ENCODE measurements at regions not wholly inside any gene's neighbourhood (a gene's known extent, or its start where the extent isn't known, plus 50 kb on each side); places are given as distances from the start of the nearest gene placed in this dataset.

GRCh38 chr3:102629943-102630342 lies 195.1 kb downstream of the ZPLD1 start:
- ATAC-seq: no peak
- TF ChIP-seq ZNF70 (CRISPR knock-in tag; IDR thresholded peaks at IDR 0.05): no peak
- no peak for TF ChIP-seq SNAI2 (CRISPR knock-in tag; IDR thresholded peaks at IDR 0.05)
- no peak for TF ChIP-seq ZNF565 (CRISPR knock-in tag; conservative IDR thresholded peaks at IDR 0.05; ENCODE audit: low read depth)
- TF ChIP-seq GLIS3 (CRISPR knock-in tag; IDR thresholded peaks at IDR 0.05): no peak
- TF ChIP-seq ZNF8 (CRISPR knock-in tag; IDR thresholded peaks at IDR 0.05): no peak
- TF ChIP-seq ISL1 (CRISPR knock-in tag; IDR thresholded peaks at IDR 0.05): no peak
- no peak for TF ChIP-seq BACH2 (CRISPR knock-in tag; IDR thresholded peaks at IDR 0.05; ENCODE audit: borderline replicate concordance)
- no peak for TF ChIP-seq ARNTL (CRISPR knock-in tag; IDR thresholded peaks at IDR 0.05; ENCODE audit: borderline replicate concordance, low read depth)
- TF ChIP-seq ZC3H10 (CRISPR knock-in tag; IDR thresholded peaks at IDR 0.05): no peak
- no peak for TF ChIP-seq TCF4 (CRISPR knock-in tag; IDR thresholded peaks at IDR 0.05; ENCODE audit: borderline replicate concordance)
- TF ChIP-seq PATZ1 (CRISPR knock-in tag; IDR thresholded peaks at IDR 0.05; ENCODE audit: borderline replicate concordance): no peak
- no peak for TF ChIP-seq POU6F1 (CRISPR knock-in tag; IDR thresholded peaks at IDR 0.05; ENCODE audit: borderline replicate concordance, low read depth)
- TF ChIP-seq OSR1 (CRISPR knock-in tag; IDR thresholded peaks at IDR 0.05): no peak
- no peak for TF ChIP-seq TOX (CRISPR knock-in tag; IDR thresholded peaks at IDR 0.05; ENCODE audit: borderline replicate concordance)
- TF ChIP-seq ESRRG (CRISPR knock-in tag; IDR thresholded peaks at IDR 0.05): no peak
- no peak for TF ChIP-seq ZFP3 (CRISPR knock-in tag; IDR thresholded peaks at IDR 0.05)
- no peak for TF ChIP-seq PPARA (CRISPR knock-in tag; IDR thresholded peaks at IDR 0.05; ENCODE audit: borderline replicate concordance)
- TF ChIP-seq CREB5 (CRISPR knock-in tag; IDR thresholded peaks at IDR 0.05; ENCODE audit: low read depth): no peak
- TF ChIP-seq CSDC2 (CRISPR knock-in tag; IDR thresholded peaks at IDR 0.05): no peak

GRCh38 chr3:102630531-102630930 lies 195.7 kb downstream of the ZPLD1 start:
- no peak for ATAC-seq
- no peak for TF ChIP-seq PATZ1 (CRISPR knock-in tag; IDR thresholded peaks at IDR 0.05; ENCODE audit: borderline replicate concordance)
- TF ChIP-seq GLIS3 (CRISPR knock-in tag; IDR thresholded peaks at IDR 0.05): no peak
- TF ChIP-seq PPARA (CRISPR knock-in tag; IDR thresholded peaks at IDR 0.05; ENCODE audit: borderline replicate concordance): no peak
- TF ChIP-seq ZFP3 (CRISPR knock-in tag; IDR thresholded peaks at IDR 0.05): no peak
- TF ChIP-seq TSHZ2 (CRISPR knock-in tag; IDR thresholded peaks at IDR 0.05): no peak
- no peak for TF ChIP-seq ZFP30 (CRISPR knock-in tag; IDR thresholded peaks at IDR 0.05)
- TF ChIP-seq POU6F1 (CRISPR knock-in tag; IDR thresholded peaks at IDR 0.05; ENCODE audit: borderline replicate concordance, low read depth): no peak
- no peak for TF ChIP-seq SNAI2 (CRISPR knock-in tag; IDR thresholded peaks at IDR 0.05)
- TF ChIP-seq ZNF70 (CRISPR knock-in tag; IDR thresholded peaks at IDR 0.05): no peak
- no peak for TF ChIP-seq TOX (CRISPR knock-in tag; IDR thresholded peaks at IDR 0.05; ENCODE audit: borderline replicate concordance)
- no peak for TF ChIP-seq ISL1 (CRISPR knock-in tag; IDR thresholded peaks at IDR 0.05)
- no peak for TF ChIP-seq RARB (CRISPR knock-in tag; IDR thresholded peaks at IDR 0.05)
- TF ChIP-seq ESRRG (CRISPR knock-in tag; IDR thresholded peaks at IDR 0.05): no peak
- TF ChIP-seq ARNTL (CRISPR knock-in tag; IDR thresholded peaks at IDR 0.05; ENCODE audit: borderline replicate concordance, low read depth): no peak
- TF ChIP-seq TCF4 (CRISPR knock-in tag; IDR thresholded peaks at IDR 0.05; ENCODE audit: borderline replicate concordance): no peak
- TF ChIP-seq OSR1 (CRISPR knock-in tag; IDR thresholded peaks at IDR 0.05): no peak
